Epithelial cell of proximal tubule (primary cell): ENCODE measurements at regions not wholly inside any gene's neighbourhood (a gene's known extent, or its start where the extent isn't known, plus 50 kb on each side); places are given as distances from the start of the nearest gene placed in this dataset.

ENCODE experiments used
- DNase-seq: peaks from one replicate; pipeline ENCODE4 v3.0.0-alpha.2; 2011; ENCODE audit warnings: low read depth
- H3K4me3 ChIP-seq: 2 replicates; pipeline ENCODE4 v1.5.1; 2011; ENCODE audit warnings: low read depth, mild to moderate bottlenecking, low read length
- TF ChIP-seq, protein P1 (sequence below): conservative IDR thresholded peaks from 2 replicates; pipeline ENCODE4 v1.5.1; 2012; ENCODE audit warnings: low read depth, mild to moderate bottlenecking, low read length

DNA sequence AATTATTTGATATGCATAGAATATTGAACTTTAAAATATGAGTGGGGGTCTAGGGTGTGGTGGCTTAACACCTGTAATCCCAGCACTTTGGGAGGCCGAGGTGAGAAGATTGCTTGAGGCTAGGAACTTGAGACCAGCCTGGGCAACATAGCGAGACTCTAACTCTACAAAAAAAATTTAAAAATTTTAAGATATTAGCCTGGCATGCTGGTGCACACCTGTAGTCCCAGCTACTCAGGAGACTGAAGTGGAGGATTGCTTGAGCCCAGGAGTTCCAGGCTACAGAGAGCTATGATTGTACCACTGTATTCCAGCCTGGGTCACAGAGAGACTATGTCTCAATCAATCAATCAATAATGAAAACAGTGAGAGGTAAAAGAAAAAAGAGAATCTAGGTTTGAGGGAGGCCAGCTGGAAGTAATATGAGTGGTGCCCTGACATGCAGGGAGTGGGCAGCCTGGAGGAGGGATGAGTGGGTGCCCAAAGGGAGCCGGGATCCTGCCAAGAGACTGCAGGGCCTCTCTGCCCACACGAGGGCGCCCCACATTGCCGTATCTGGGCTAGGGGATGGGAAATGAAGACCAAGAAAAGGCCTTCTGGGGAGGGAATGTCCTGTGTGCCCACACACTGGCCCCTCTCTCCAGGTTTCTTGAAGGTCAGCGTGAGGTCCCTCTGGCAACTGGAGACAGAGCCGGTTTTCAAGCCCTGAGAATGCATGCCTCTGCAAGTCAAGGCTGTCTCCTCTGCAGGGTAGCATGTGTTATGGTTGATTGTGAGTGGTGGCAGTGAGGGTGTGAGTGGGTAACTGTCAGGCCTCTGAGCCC lies 93.9 kb upstream of the PPM1J start:
- TF ChIP-seq, protein P1, sequence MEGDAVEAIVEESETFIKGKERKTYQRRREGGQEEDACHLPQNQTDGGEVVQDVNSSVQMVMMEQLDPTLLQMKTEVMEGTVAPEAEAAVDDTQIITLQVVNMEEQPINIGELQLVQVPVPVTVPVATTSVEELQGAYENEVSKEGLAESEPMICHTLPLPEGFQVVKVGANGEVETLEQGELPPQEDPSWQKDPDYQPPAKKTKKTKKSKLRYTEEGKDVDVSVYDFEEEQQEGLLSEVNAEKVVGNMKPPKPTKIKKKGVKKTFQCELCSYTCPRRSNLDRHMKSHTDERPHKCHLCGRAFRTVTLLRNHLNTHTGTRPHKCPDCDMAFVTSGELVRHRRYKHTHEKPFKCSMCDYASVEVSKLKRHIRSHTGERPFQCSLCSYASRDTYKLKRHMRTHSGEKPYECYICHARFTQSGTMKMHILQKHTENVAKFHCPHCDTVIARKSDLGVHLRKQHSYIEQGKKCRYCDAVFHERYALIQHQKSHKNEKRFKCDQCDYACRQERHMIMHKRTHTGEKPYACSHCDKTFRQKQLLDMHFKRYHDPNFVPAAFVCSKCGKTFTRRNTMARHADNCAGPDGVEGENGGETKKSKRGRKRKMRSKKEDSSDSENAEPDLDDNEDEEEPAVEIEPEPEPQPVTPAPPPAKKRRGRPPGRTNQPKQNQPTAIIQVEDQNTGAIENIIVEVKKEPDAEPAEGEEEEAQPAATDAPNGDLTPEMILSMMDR: peak; percentile 97
- no peak overlapping the region for H3K4me3 ChIP-seq
- no peak for DNase-seq

DNA sequence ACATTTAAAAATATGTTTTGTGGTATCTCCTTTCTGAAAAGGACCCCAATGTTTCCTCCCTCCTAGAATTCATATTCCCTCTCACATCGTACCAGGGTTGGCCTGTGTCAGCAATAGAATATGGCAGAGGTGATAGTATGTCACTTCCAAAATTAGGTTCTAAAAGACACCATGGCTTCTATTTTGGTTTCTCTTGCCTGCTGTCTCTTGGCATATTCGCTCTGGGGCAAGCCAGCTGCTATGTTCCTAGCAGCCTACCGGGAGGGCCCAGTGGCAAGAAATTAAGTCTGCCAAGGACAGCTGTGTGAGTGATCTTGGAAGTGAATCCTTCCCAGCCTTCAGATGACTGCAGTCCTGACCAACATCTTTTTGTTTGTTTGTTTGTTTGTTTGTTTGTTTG lies 92.9 kb upstream of the PPM1J start:
- no peak overlapping the region for H3K4me3 ChIP-seq
- no peak for DNase-seq
- TF ChIP-seq, protein P1: no peak

DNA sequence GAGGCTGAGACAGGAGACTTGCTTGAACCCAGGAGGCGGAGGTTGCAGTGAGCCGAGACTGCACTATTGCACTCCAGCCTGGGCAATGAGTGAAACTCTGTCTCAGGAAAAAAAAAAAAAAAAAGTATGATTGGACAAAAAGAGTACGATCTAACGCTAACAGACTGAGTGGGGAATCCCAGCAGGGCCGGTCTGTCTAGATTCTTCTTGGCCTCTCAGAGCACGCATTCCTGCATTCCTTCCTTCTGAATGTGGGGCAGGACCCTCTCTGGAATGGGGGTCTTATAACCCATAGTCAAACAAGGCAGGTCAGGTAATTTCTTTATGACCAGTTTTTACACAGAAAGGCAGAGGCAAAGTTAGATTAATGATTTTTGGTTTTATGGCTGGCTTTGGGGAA lies 92.0 kb upstream of the PPM1J start:
- DNase-seq: no peak
- no peak overlapping the region for H3K4me3 ChIP-seq
- TF ChIP-seq, protein P1: no peak

DNA sequence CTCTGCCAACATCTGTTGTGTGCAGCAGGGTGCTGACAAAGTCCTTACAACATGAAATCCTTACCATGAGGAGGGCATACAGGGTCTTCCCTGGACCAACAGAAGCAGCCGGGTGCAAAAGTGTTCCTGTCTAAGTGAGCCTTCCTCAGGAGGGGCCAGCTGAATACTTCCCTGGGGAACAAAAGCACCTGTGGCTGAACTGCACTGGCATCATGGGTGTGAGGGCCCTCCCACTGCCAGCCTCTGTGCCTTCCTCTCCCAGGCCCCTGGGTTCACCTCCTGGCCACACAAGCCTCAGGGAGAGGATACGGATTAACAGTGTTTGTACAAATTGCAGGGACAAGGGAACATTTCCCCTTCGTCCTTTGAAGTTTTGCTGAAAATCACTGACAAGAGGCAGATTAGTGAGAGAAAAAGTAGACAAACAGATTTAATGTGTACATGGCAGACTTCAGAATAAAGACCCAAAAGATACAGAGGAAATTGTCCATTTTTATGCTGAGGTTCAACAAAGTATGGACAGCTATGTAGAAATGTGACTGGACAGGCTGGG lies 91.0 kb upstream of the PPM1J start:
- DNase-seq: no peak
- TF ChIP-seq, protein P1: no peak
- no peak overlapping the region for H3K4me3 ChIP-seq

DNA sequence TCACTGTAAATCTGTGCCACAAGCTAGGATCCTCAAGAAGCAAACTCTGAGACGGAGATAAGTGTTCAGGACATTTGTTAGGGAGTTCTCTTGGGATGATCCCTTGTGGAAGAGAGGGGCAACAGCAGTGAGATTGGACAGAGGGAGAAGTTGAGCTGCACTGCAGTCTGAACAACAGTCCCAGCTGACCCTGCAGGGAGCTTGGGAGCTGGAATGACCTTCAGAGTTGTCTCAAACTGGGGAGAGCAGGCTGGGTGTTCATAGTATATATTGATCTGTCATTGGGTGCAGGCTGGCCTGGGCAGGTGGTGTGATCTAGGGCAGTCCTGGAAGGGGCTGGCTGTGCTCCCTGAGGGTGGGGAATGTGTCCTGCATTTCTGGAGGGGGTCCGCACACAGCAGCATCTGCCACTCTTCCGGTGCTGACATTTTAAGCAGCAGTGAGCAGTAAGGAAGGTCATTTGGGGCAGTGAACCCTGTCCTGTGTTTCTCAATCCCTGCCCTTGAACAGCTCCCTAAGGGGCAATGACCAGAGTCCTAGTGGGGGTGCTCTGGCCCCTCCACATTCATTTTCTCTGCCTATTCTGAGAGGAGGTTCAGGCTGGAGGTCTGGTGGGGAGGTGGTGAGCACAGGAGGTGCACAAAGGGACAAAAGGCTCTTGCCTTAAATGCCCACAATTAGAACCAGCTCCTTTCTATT lies 90.2 kb upstream of the PPM1J start:
- TF ChIP-seq, protein P1: peak; percentile 8
- DNase-seq: no peak
- H3K4me3 ChIP-seq: no peak overlapping the region

DNA sequence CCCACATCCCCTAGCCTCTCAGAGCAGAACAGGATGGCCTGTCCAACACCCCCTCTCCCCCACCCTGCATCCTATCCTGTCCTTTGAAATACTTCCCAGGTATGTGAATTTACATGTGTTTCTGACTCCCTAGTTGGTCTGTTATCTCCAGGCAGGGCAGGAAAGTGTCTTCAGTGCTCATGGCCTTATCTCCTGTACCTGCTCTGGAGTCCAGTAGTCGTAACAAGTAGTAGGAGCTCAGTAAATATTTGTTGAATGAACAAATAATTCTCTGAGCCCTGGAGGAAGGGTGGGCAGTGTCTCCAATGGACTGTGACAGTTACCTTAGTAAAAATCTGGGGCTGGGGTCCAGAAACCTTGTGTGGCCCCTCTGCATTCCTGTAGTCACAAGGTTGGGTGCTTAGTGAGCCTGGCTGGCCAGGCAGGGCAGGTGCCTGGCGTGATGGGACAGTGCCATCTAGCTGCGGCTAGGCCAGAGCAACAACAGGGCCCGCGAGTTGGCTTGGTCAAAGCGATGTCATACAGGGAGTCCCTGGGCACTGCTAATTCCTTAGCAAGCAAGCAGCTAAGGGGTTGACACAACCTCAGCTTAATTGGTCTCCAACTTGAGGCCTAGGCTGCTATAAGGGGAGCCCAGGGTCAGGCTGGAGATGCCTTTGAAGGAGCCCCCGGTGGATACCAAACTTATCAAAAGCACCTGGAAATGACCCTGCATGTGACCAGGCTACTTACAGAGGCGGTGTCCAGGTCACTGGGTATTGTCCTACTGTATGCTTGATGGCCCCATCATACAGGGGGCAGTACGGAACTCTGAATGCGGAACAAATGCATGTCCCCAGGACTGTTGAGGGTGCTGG lies 89.0 kb upstream of the PPM1J start:
- DNase-seq: no peak
- H3K4me3 ChIP-seq: no peak overlapping the region
- TF ChIP-seq, protein P1: peak; percentile 95
